H9 (cell line): ENCODE measurements at regions not wholly inside any gene's neighbourhood (a gene's known extent, or its start where the extent isn't known, plus 50 kb on each side); places are given as distances from the start of the nearest gene placed in this dataset.

Source experiments
- DNase-seq: peaks from one replicate; pipeline ENCODE4 v3.0.0-alpha.2; 2017
- H2AFZ ChIP-seq: one replicate; pipeline ENCODE4 v1.6.1; 2013; ENCODE audit warnings: mild to moderate bottlenecking, low read length, control low read depth, moderate library complexity
- H2AK5ac ChIP-seq: 2 replicates; pipeline ENCODE4 v1.6.1; 2013; ENCODE audit warnings: low read length, control low read depth, mixed read lengths; ENCODE audit not compliant: insufficient read length
- H2BK120ac ChIP-seq: one replicate; pipeline ENCODE4 v1.6.1; 2013; ENCODE audit warnings: low read depth, mild to moderate bottlenecking, low read length, control low read depth, inconsistent platforms; ENCODE audit not compliant: poor library complexity, severe bottlenecking
- H2BK12ac ChIP-seq: 2 replicates; pipeline ENCODE4 v1.6.1; 2013; ENCODE audit warnings: low read length, control low read depth, mixed read lengths, low read depth; ENCODE audit not compliant: insufficient read length
- H2BK15ac ChIP-seq: 2 replicates; pipeline ENCODE4 v1.6.1; 2013; ENCODE audit warnings: low read depth, low read length, control low read depth
- H2BK20ac ChIP-seq: one replicate; pipeline ENCODE4 v1.6.1; 2013; ENCODE audit warnings: low read depth, mild to moderate bottlenecking, low read length, control low read depth, inconsistent platforms; ENCODE audit not compliant: poor library complexity, severe bottlenecking
- H2BK5ac ChIP-seq: 2 replicates; pipeline ENCODE4 v1.6.1; 2013; ENCODE audit warnings: low read length, control low read depth, mixed read lengths; ENCODE audit not compliant: insufficient read length
- H3K14ac ChIP-seq: 2 replicates; pipeline ENCODE4 v1.6.1; 2013; ENCODE audit warnings: low read length, control low read depth; ENCODE audit not compliant: insufficient read depth
- H3K18ac ChIP-seq: 2 replicates; pipeline ENCODE4 v1.6.1; 2013; ENCODE audit warnings: low read depth, mild to moderate bottlenecking, mixed read lengths, low read length, control low read depth; ENCODE audit not compliant: insufficient read length
- H3K23ac ChIP-seq: 2 replicates; pipeline ENCODE4 v1.6.1; 2013; ENCODE audit warnings: low read length, control low read depth, mixed read lengths, low read depth; ENCODE audit not compliant: insufficient read length
- H3K23me2 ChIP-seq: 2 replicates; pipeline ENCODE4 v1.6.1; 2013; ENCODE audit warnings: low read depth, mild to moderate bottlenecking, mixed read lengths, low read length, control low read depth; ENCODE audit not compliant: insufficient read length, poor library complexity, severe bottlenecking
- H3K27ac ChIP-seq: 2 replicates; pipeline ENCODE4 v1.5.1; 2013; ENCODE audit warnings: low read length, control low read depth, mixed read lengths, low read depth; ENCODE audit not compliant: insufficient read length
- H3K27me3 ChIP-seq: 2 replicates; pipeline ENCODE4 v1.6.1; 2013; ENCODE audit warnings: low read length, control low read depth, inconsistent platforms; ENCODE audit not compliant: insufficient read depth
- H3K4ac ChIP-seq: 2 replicates; pipeline ENCODE4 v1.6.1; 2013; ENCODE audit warnings: low read depth, mild to moderate bottlenecking, control low read depth, inconsistent platforms, low read length, moderate library complexity
- H3K4me1 ChIP-seq: 2 replicates; pipeline ENCODE4 v1.6.1; 2013; ENCODE audit warnings: low read length, control low read depth, inconsistent platforms; ENCODE audit not compliant: insufficient read depth
- H3K4me2 ChIP-seq: 2 replicates; pipeline ENCODE4 v1.6.1; 2013; ENCODE audit warnings: low read length, control low read depth, mixed read lengths; ENCODE audit not compliant: insufficient read length, insufficient read depth
- H3K56ac ChIP-seq: 2 replicates; pipeline ENCODE4 v1.6.1; 2013; ENCODE audit warnings: low read depth, mild to moderate bottlenecking, mixed read lengths, low read length, control low read depth; ENCODE audit not compliant: insufficient read length
- H3K79me1 ChIP-seq: 2 replicates; pipeline ENCODE4 v1.6.1; 2013; ENCODE audit warnings: low read depth, mild to moderate bottlenecking, moderate library complexity, low read length, control low read depth, inconsistent platforms; ENCODE audit not compliant: insufficient read depth, poor library complexity, severe bottlenecking
- H3K79me2 ChIP-seq: 2 replicates; pipeline ENCODE4 v1.6.1; 2013; ENCODE audit warnings: low read length, control low read depth, inconsistent platforms; ENCODE audit not compliant: insufficient read depth
- H3K9ac ChIP-seq: 2 replicates; pipeline ENCODE4 v1.6.1; 2013; ENCODE audit warnings: low read length, control low read depth, mixed read lengths; ENCODE audit not compliant: insufficient read length; ENCODE audit errors: extremely low read depth
- H3K9me3 ChIP-seq: one replicate; pipeline ENCODE4 v1.6.1; 2013; ENCODE audit warnings: low read depth, low read length, inconsistent platforms; ENCODE audit not compliant: control insufficient read depth
- H3T11ph ChIP-seq: one replicate; pipeline ENCODE4 v1.6.1; 2013; ENCODE audit warnings: mild to moderate bottlenecking, low read length, control low read depth, inconsistent platforms
- H4K20me1 ChIP-seq: one replicate; pipeline ENCODE4 v1.6.1; 2013; ENCODE audit not compliant: control insufficient read depth, insufficient read length, insufficient read depth
- H4K5ac ChIP-seq: 2 replicates; pipeline ENCODE4 v1.6.1; 2013; ENCODE audit warnings: low read depth, mild to moderate bottlenecking, mixed read lengths, low read length, control low read depth; ENCODE audit not compliant: insufficient read length
- H4K8ac ChIP-seq: replicated peaks from 2 replicates; pipeline ENCODE4 v1.6.1; 2013; ENCODE audit warnings: low read length, control low read depth, mixed read lengths, low read depth; ENCODE audit not compliant: insufficient read length
- H4K91ac ChIP-seq: 2 replicates; pipeline ENCODE4 v1.6.1; 2013; ENCODE audit warnings: low read depth, mild to moderate bottlenecking, moderate library complexity, mixed read lengths, low read length, control low read depth; ENCODE audit not compliant: insufficient read length
- H3K27ac Mint-ChIP-seq, 3 experiments: 2 replicates in 2 of 3; 3 replicates in 1 of 3; pipeline ENCODE4 v1.8.0; 2020 to 2021; ENCODE audit warnings: mixed read lengths in 3 of 3, mild to moderate bottlenecking in 1 of 3, moderate library complexity in 1 of 3
- H3K27me3 Mint-ChIP-seq: 2 replicates; pipeline ENCODE4 v1.8.0; 2021; ENCODE audit warnings: low read depth, mild to moderate bottlenecking, moderate library complexity, mixed read lengths
- H3K36me3 Mint-ChIP-seq, 3 experiments: 2 replicates in 2 of 3; 3 replicates in 1 of 3; pipeline ENCODE4 v1.8.0; 2020 to 2021; ENCODE audit warnings: low read depth in 3 of 3, mixed read lengths in 3 of 3; ENCODE audit not compliant: insufficient read depth in 1 of 3
- H3K4me1 Mint-ChIP-seq, 2 experiments: 2 replicates each; pipeline ENCODE4 v1.8.0; 2020; ENCODE audit warnings: mixed read lengths in 2 of 2
- H3K4me3 Mint-ChIP-seq, 2 experiments: 2 replicates in 1 of 2; 3 replicates in 1 of 2; pipeline ENCODE4 v1.8.0; 2020 to 2021; ENCODE audit warnings: mild to moderate bottlenecking in 2 of 2, mixed read lengths in 2 of 2, moderate library complexity in 1 of 2
- H3K9me3 Mint-ChIP-seq, 2 experiments: 2 replicates in 1 of 2; 3 replicates in 1 of 2; pipeline ENCODE4 v1.8.0; 2020; ENCODE audit warnings: mild to moderate bottlenecking in 2 of 2, mixed read lengths in 2 of 2, moderate library complexity in 1 of 2
- TF ChIP-seq, protein P1 (sequence below): fragments of 200-600 bp; sonication (generic); conservative IDR thresholded peaks from 3 replicates; pipeline ENCODE4 v1.8.0; 2021; ENCODE audit warnings: antibody characterized with exemption, mild to moderate bottlenecking

DNA sequence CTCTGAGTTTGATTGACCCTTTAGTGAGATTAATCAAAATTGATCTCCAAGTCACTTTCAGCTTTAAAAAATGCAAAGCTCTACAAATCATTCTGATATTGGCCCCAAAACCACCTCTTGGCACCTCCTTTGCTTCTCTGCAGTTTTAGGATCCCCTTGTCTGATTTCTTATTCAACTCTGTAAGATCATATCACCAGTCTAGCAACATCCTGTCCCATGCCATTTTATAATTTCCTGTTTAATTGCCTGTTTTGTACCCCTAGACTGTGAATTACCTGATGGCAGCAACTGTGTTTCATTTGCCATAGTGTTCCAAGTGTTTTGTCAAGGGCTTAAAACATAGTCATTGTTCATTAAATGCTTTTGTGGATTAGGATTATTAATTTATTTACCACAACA lies 406.3 kb upstream of the TRIB2 start:
- Histone ChIP-seq H3K9ac (no peak overlapping the region), H3K4ac (no peak overlapping the region), H2BK120ac (no peak overlapping the region), H3K9me3 (no peaks in the 10 kb centered on the region), H2AK5ac (no peak overlapping the region), H4K5ac (no peak overlapping the region), H3K14ac (no peak overlapping the region), H3K18ac (no peak overlapping the region), H2BK12ac (no peak overlapping the region), H3K23me2 (no peaks in the 10 kb centered on the region), H4K91ac (no peak overlapping the region), H3T11ph (no peak overlapping the region), H2BK15ac (no peak overlapping the region), H3K4me1 (peaks cover 9% of the 10 kb centered on the region; the same call in 1 of the 2 replicates), H3K79me2 (no peaks in the 10 kb centered on the region), H4K20me1 (no peaks in the 10 kb centered on the region), H4K8ac (no peak overlapping the region), H2BK20ac (no peak overlapping the region), H3K79me1 (no peaks in the 10 kb centered on the region), H3K4me2 (no peak overlapping the region), H2BK5ac (no peak overlapping the region), H3K27ac (no peak overlapping the region), H3K23ac (no peak overlapping the region), H3K27me3 (no peaks in the 10 kb centered on the region), H3K56ac (no peak overlapping the region), H2AFZ (no peak overlapping the region)
- no peak for DNase-seq
- Mint-ChIP-seq H3K9me3 (no peaks in the 10 kb centered on the region; a peak in 1 of 5 replicates), H3K27ac (peak overlapping the region in 1 of 3 experiments; percentile 6; a peak in 1 of 7 replicates), H3K36me3 (no peaks in the 10 kb centered on the region), H3K4me1 (peaks cover 18 to 23% of the 10 kb centered on the region in 2 experiments), H3K4me3 (no peak overlapping the region), H3K27me3 (no peaks in the 10 kb centered on the region)
- TF ChIP-seq, protein P1, sequence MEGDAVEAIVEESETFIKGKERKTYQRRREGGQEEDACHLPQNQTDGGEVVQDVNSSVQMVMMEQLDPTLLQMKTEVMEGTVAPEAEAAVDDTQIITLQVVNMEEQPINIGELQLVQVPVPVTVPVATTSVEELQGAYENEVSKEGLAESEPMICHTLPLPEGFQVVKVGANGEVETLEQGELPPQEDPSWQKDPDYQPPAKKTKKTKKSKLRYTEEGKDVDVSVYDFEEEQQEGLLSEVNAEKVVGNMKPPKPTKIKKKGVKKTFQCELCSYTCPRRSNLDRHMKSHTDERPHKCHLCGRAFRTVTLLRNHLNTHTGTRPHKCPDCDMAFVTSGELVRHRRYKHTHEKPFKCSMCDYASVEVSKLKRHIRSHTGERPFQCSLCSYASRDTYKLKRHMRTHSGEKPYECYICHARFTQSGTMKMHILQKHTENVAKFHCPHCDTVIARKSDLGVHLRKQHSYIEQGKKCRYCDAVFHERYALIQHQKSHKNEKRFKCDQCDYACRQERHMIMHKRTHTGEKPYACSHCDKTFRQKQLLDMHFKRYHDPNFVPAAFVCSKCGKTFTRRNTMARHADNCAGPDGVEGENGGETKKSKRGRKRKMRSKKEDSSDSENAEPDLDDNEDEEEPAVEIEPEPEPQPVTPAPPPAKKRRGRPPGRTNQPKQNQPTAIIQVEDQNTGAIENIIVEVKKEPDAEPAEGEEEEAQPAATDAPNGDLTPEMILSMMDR, result no peak
